HCT116 (cell line): ENCODE measurements at regions not wholly inside any gene's neighbourhood (a gene's known extent, or its start where the extent isn't known, plus 50 kb on each side); places are given as distances from the start of the nearest gene placed in this dataset.

ENCODE experiments used
- ATAC-seq: fragments of 200-7000 bp; cut with Tn5 transposase; 2 replicates; pipeline ENCODE4 v1.9.1; 2020; ENCODE audit warnings: mild to moderate bottlenecking, moderate library complexity
- BruUV-seq: library from RNA; stranded (reverse); fragments of 400-500 nt; replicated peaks from 2 replicates; lab custom pipeline; 2021; lab: Mats Ljungman, UMichigan
- CTCF ChIA-PET: fragments of 300-600 bp; sonication (Branson Sonifier 250); formaldehyde crosslinking; loops from one replicate; lab custom pipeline; 2021; ENCODE audit warnings: antibody characterized with exemption; lab: Charles Lee
- POLR2A ChIA-PET: fragments of 300-600, 350-600 bp; sonication (Branson Sonifier 250); formaldehyde crosslinking; loops from one replicate; lab custom pipeline; 2021; ENCODE audit warnings: antibody characterized with exemption; lab: Charles Lee
- RAD21 ChIA-PET, 2 experiments: fragments of 300-600 bp; sonication (Branson Sonifier 250); formaldehyde crosslinking; loops; one replicate each; lab custom pipeline; 2023; ENCODE audit warnings: low total read pairs in 2 of 2; ENCODE audit not compliant: uncharacterized antibody in 2 of 2, unreplicated experiment in 2 of 2, low non-redundant PET in 1 of 2; lab: Charles Lee
- DNase-seq: peaks from one replicate; pipeline ENCODE4 v3.0.0-alpha.2; 2010; ENCODE audit warnings: low read depth, low spot score
- H2AFZ ChIP-seq: fragments of 200-600 bp; shearing (Covaris generic), sonication (generic); 2 replicates; pipeline ENCODE4 v1.6.1; 2017; ENCODE audit warnings: low read depth, mixed run types, mixed read lengths, antibody characterized with exemption, low read length; ENCODE audit not compliant: poor library complexity, severe bottlenecking
- H3K27ac ChIP-seq: 2 replicates; pipeline ENCODE4 v1.5.1; 2012; ENCODE audit warnings: low read depth, low read length
- H3K27me3 ChIP-seq: fragments of 200-600 bp; sonication (generic); 2 replicates; pipeline ENCODE4 v1.6.1; 2016; ENCODE audit warnings: mixed run types, low read length, mixed read lengths; ENCODE audit not compliant: insufficient read depth
- H3K36me3 ChIP-seq, 2 experiments: fragments of 200-500 bp in 1 of 2; fragments of 200-600 bp in 1 of 2; sonication (Bioruptor generic) in 1 of 2; sonication (generic) in 1 of 2; 2 replicates each; pipeline versions ENCODE4 v1.5.1 to v1.6.1; 2014 to 2016; ENCODE audit warnings: low read length in 2 of 2, inconsistent platforms in 1 of 2, mixed read lengths in 1 of 2, mixed run types in 1 of 2; ENCODE audit not compliant: insufficient read depth in 2 of 2, control insufficient read depth in 1 of 2
- H3K4me1 ChIP-seq, 2 experiments: fragments of 200-600 bp in 1 of 2; sonication (generic) in 1 of 2; 2 replicates each; pipeline versions ENCODE4 v1.5.1 to v1.6.1; 2012 to 2017; ENCODE audit warnings: low read length in 2 of 2, inconsistent platforms in 1 of 2, mild to moderate bottlenecking in 1 of 2, mixed read lengths in 1 of 2, mixed run types in 1 of 2, moderate library complexity in 1 of 2; ENCODE audit not compliant: insufficient read depth in 2 of 2, control insufficient read depth in 1 of 2
- H3K4me2 ChIP-seq: fragments of 200-600 bp; sonication (generic); 2 replicates; pipeline ENCODE4 v1.6.1; 2017; ENCODE audit warnings: mixed run types, low read length, mixed read lengths
- H3K4me3 ChIP-seq, 2 experiments: fragments of 200-600 bp in 1 of 2; sonication (generic) in 1 of 2; replicated peaks in 1 of 2; 2 replicates each; pipeline ENCODE4 v1.5.1; 2011 to 2016; ENCODE audit warnings: low read length in 2 of 2, control low read depth in 1 of 2, low read depth in 1 of 2, mild to moderate bottlenecking in 1 of 2, mixed read lengths in 1 of 2, mixed run types in 1 of 2
- H3K79me2 ChIP-seq: fragments of 200-600 bp; sonication (generic); 2 replicates; pipeline ENCODE4 v1.6.1; 2017; ENCODE audit warnings: mild to moderate bottlenecking, mixed run types, low read length, moderate library complexity, mixed read lengths; ENCODE audit not compliant: insufficient read depth
- H3K9ac ChIP-seq: fragments of 200-600 bp; sonication (generic); 2 replicates; pipeline ENCODE4 v1.6.1; 2016; ENCODE audit warnings: low read length, mixed read lengths
- H3K9me2 ChIP-seq: fragments of 200-600 bp; sonication (generic), shearing (Covaris generic); 2 replicates; pipeline ENCODE4 v1.6.1; 2017; ENCODE audit warnings: mixed run types, mild to moderate bottlenecking, moderate library complexity; ENCODE audit not compliant: insufficient read depth
- H3K9me3 ChIP-seq, 2 experiments: fragments of 200-500 bp in 1 of 2; fragments of 200-600 bp in 1 of 2; sonication (Bioruptor generic) in 1 of 2; sonication (generic) in 1 of 2; 2 replicates each; pipeline ENCODE4 v1.6.1; 2014 to 2017; ENCODE audit warnings: low read length in 2 of 2, mixed read lengths in 2 of 2, inconsistent platforms in 1 of 2, low read depth in 1 of 2, mild to moderate bottlenecking in 1 of 2, mixed run types in 1 of 2, moderate library complexity in 1 of 2; ENCODE audit not compliant: control insufficient read depth in 1 of 2, insufficient read depth in 1 of 2
- H4K20me1 ChIP-seq: fragments of 200-600 bp; sonication (generic), shearing (Covaris generic); 2 replicates; pipeline ENCODE4 v1.6.1; 2017; ENCODE audit warnings: mixed run types, mild to moderate bottlenecking, moderate library complexity; ENCODE audit not compliant: insufficient read depth
- ELF1 ChIP-seq: IDR thresholded peaks from 2 replicates; pipeline ENCODE4 v1.6.1; 2012; ENCODE audit warnings: low read depth, borderline replicate concordance
- EZH2 ChIP-seq: fragments of 200-600 bp; sonication (generic); IDR thresholded peaks from 2 replicates; pipeline ENCODE4 v1.6.1; 2017; ENCODE audit warnings: antibody characterized with exemption, mixed run types
- EZH2phosphoT487 ChIP-seq: fragments of 200-600 bp; IDR thresholded peaks from 2 replicates; pipeline ENCODE4 v1.6.1; 2018; ENCODE audit warnings: antibody characterized with exemption, borderline replicate concordance
- JUND ChIP-seq: IDR thresholded peaks from 2 replicates; pipeline ENCODE4 v1.6.1; 2012
- POLR2A ChIP-seq: IDR thresholded peaks from 2 replicates; pipeline ENCODE4 v1.7.0; 2011; ENCODE audit warnings: borderline replicate concordance; ENCODE audit not compliant: insufficient read depth, insufficient read length; ENCODE audit errors: extremely low read depth
- POLR2AphosphoS5 ChIP-seq: IDR thresholded peaks from 2 replicates; pipeline ENCODE4 v1.6.1; 2011; ENCODE audit warnings: mild to moderate bottlenecking, low read depth, low read length, moderate library complexity
- SIN3A ChIP-seq: IDR thresholded peaks from 2 replicates; pipeline ENCODE4 v1.6.1; 2012; ENCODE audit warnings: low read depth
- SRF ChIP-seq: IDR thresholded peaks from 2 replicates; pipeline ENCODE4 v1.6.1; 2012; ENCODE audit warnings: low read depth
- TCF7L2 ChIP-seq: IDR thresholded peaks from 2 replicates; pipeline ENCODE4 v1.7.0; 2011; ENCODE audit warnings: borderline replicate concordance, inconsistent platforms; ENCODE audit not compliant: insufficient read depth, insufficient read length; ENCODE audit errors: extremely low read depth
- ZNF274 ChIP-seq: fragments of 200-500 bp; sonication (Bioruptor generic); IDR thresholded peaks from 2 replicates; pipeline ENCODE4 v1.6.1; 2014; ENCODE audit warnings: mild to moderate bottlenecking, low read depth, low read length, inconsistent platforms
- intact Hi-C: fragments of 100-400 bp; cut with micrococcal nuclease; formaldehyde crosslinking; loops from 2 replicates; pipeline ENCODE4 v1.10.0; 2022
- TF ChIP-seq, protein P1 (sequence below), 3 experiments: fragments of 200-600 bp in 1 of 3; sonication (generic) in 1 of 3; IDR thresholded peaks in 2 of 3; conservative IDR thresholded peaks in 1 of 3; 2 replicates each; pipeline ENCODE4 v1.5.1; 2012 to 2017; ENCODE audit warnings: low read depth in 2 of 3, low read length in 2 of 3, antibody characterized with exemption in 1 of 3, borderline replicate concordance in 1 of 3, control low read depth in 1 of 3, mild to moderate bottlenecking in 1 of 3, mixed read lengths in 1 of 3, mixed run types in 1 of 3, moderate library complexity in 1 of 3; ENCODE audit not compliant: insufficient read depth in 1 of 3
- TF ChIP-seq, protein P2 (sequence below): IDR thresholded peaks from 2 replicates; pipeline ENCODE4 v1.6.1; 2012; ENCODE audit warnings: low read depth
- TF ChIP-seq, protein P3 (sequence below): IDR thresholded peaks from 2 replicates; pipeline ENCODE4 v1.6.1; 2012
- TF ChIP-seq, protein P4 (sequence below): IDR thresholded peaks from 2 replicates; pipeline ENCODE4 v1.6.1; 2011; ENCODE audit warnings: mild to moderate bottlenecking, low read length, moderate library complexity; ENCODE audit not compliant: insufficient replicate concordance; ENCODE audit errors: extremely low read depth

DNA sequence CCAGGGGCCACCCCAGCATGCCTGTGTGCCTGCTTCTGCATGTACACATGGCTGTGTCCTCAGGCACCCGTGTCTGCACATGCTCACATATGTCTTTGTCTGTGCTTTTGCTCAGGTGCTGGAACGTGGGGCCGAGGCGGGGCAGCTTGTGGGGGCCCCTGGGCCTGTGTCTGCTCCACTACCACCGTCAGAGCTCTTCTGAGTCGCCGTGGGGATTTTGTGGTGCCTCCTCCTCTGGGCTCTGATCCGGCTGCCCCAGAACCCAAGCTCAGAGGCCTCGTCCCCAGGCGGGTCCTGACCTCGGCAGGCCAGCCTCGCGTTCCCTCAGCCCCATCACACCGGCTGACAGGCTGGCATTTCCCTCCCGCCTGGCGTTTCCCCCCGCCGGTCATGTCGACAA is 104.6 kb upstream of the ACTRT2 start:
- Histone ChIP-seq H3K4me3 (no peak overlapping the region), H3K79me2 (no peaks in the 10 kb centered on the region), H4K20me1 (no peaks in the 10 kb centered on the region), H3K9ac (no peak overlapping the region), H3K27ac (no peak overlapping the region), H3K9me2 (no peaks in the 10 kb centered on the region), H3K36me3 (no peaks in the 10 kb centered on the region), H2AFZ (no peak overlapping the region), H3K9me3 (no peaks in the 10 kb centered on the region; a peak in 1 of 4 replicates), H3K4me2 (no peak overlapping the region), H3K4me1 (no peaks in the 10 kb centered on the region), H3K27me3 (no peaks in the 10 kb centered on the region)
- DNase-seq: no peak
- no TSS peak for BruUV-seq
- no peak for ATAC-seq
- TF ChIP-seq, protein P1, sequence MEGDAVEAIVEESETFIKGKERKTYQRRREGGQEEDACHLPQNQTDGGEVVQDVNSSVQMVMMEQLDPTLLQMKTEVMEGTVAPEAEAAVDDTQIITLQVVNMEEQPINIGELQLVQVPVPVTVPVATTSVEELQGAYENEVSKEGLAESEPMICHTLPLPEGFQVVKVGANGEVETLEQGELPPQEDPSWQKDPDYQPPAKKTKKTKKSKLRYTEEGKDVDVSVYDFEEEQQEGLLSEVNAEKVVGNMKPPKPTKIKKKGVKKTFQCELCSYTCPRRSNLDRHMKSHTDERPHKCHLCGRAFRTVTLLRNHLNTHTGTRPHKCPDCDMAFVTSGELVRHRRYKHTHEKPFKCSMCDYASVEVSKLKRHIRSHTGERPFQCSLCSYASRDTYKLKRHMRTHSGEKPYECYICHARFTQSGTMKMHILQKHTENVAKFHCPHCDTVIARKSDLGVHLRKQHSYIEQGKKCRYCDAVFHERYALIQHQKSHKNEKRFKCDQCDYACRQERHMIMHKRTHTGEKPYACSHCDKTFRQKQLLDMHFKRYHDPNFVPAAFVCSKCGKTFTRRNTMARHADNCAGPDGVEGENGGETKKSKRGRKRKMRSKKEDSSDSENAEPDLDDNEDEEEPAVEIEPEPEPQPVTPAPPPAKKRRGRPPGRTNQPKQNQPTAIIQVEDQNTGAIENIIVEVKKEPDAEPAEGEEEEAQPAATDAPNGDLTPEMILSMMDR (IDR thresholded peaks at IDR 0.05 in 2 of 3, conservative IDR thresholded peaks at IDR 0.05 in 1 of 3; ENCODE audit: borderline replicate concordance in 1 of 3, insufficient read depth in 1 of 3, low read depth in 2 of 3, low read length in 2 of 3): no peak
- no peak for TF ChIP-seq ELF1
- TF ChIP-seq, protein P2, sequence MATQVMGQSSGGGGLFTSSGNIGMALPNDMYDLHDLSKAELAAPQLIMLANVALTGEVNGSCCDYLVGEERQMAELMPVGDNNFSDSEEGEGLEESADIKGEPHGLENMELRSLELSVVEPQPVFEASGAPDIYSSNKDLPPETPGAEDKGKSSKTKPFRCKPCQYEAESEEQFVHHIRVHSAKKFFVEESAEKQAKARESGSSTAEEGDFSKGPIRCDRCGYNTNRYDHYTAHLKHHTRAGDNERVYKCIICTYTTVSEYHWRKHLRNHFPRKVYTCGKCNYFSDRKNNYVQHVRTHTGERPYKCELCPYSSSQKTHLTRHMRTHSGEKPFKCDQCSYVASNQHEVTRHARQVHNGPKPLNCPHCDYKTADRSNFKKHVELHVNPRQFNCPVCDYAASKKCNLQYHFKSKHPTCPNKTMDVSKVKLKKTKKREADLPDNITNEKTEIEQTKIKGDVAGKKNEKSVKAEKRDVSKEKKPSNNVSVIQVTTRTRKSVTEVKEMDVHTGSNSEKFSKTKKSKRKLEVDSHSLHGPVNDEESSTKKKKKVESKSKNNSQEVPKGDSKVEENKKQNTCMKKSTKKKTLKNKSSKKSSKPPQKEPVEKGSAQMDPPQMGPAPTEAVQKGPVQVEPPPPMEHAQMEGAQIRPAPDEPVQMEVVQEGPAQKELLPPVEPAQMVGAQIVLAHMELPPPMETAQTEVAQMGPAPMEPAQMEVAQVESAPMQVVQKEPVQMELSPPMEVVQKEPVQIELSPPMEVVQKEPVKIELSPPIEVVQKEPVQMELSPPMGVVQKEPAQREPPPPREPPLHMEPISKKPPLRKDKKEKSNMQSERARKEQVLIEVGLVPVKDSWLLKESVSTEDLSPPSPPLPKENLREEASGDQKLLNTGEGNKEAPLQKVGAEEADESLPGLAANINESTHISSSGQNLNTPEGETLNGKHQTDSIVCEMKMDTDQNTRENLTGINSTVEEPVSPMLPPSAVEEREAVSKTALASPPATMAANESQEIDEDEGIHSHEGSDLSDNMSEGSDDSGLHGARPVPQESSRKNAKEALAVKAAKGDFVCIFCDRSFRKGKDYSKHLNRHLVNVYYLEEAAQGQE: no peak
- no peak for TF ChIP-seq ZNF274
- no peak for TF ChIP-seq SIN3A
- TF ChIP-seq TCF7L2: no peak
- no peak for TF ChIP-seq POLR2AphosphoS5
- TF ChIP-seq JUND: no peak
- TF ChIP-seq EZH2phosphoT487: no peak
- no peak for TF ChIP-seq SRF
- TF ChIP-seq POLR2A: no peak
- TF ChIP-seq, protein P3, sequence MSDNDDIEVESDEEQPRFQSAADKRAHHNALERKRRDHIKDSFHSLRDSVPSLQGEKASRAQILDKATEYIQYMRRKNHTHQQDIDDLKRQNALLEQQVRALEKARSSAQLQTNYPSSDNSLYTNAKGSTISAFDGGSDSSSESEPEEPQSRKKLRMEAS: no peak
- TF ChIP-seq, protein P4, sequence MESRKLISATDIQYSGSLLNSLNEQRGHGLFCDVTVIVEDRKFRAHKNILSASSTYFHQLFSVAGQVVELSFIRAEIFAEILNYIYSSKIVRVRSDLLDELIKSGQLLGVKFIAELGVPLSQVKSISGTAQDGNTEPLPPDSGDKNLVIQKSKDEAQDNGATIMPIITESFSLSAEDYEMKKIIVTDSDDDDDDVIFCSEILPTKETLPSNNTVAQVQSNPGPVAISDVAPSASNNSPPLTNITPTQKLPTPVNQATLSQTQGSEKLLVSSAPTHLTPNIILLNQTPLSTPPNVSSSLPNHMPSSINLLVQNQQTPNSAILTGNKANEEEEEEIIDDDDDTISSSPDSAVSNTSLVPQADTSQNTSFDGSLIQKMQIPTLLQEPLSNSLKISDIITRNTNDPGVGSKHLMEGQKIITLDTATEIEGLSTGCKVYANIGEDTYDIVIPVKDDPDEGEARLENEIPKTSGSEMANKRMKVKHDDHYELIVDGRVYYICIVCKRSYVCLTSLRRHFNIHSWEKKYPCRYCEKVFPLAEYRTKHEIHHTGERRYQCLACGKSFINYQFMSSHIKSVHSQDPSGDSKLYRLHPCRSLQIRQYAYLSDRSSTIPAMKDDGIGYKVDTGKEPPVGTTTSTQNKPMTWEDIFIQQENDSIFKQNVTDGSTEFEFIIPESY: no peak
- TF ChIP-seq EZH2: no peak
- POLR2A ChIA-PET: no interaction called here
- CTCF ChIA-PET: no interaction called here
- RAD21 ChIA-PET: no interaction called here
- intact Hi-C loops: no loop called here
